PC-3 (cell line): ENCODE measurements at regions not wholly inside any gene's neighbourhood (a gene's known extent, or its start where the extent isn't known, plus 50 kb on each side); places are given as distances from the start of the nearest gene placed in this dataset.

Experiments used
- EZH2 ChIP-seq: fragments of 300-600 bp; sonication (generic); IDR thresholded peaks from one replicate; pipeline ENCODE4 v1.6.1; 2017; ENCODE audit warnings: antibody characterized with exemption, mild to moderate bottlenecking, low read length; ENCODE audit not compliant: unreplicated experiment
- TF ChIP-seq, protein P1 (sequence below): fragments of 300-600 bp; sonication (generic); conservative IDR thresholded peaks from 2 replicates; pipeline ENCODE4 v1.5.1; 2017; ENCODE audit warnings: antibody characterized with exemption, low read depth, mild to moderate bottlenecking, low read length

DNA sequence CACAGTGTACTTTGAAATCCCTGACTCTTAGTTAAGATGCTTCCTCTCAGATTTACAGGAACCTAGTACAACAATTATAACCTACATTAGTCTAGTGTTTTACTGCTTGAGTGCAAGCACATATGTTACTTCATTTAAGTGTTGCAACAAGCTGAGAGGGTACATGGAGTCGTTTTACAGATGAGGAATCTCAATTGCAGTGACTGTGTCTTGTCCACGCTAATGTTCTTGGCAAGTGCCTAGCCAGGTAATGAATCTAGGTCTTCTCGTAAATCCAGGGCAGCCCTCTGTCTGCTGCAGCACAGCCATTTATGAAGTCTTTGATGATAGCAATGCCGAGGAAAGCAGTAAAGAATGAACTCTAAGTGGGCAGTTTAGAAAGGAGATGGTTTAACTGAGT lies 384.4 kb upstream of the ARPP21 start:
- TF ChIP-seq, protein P1, sequence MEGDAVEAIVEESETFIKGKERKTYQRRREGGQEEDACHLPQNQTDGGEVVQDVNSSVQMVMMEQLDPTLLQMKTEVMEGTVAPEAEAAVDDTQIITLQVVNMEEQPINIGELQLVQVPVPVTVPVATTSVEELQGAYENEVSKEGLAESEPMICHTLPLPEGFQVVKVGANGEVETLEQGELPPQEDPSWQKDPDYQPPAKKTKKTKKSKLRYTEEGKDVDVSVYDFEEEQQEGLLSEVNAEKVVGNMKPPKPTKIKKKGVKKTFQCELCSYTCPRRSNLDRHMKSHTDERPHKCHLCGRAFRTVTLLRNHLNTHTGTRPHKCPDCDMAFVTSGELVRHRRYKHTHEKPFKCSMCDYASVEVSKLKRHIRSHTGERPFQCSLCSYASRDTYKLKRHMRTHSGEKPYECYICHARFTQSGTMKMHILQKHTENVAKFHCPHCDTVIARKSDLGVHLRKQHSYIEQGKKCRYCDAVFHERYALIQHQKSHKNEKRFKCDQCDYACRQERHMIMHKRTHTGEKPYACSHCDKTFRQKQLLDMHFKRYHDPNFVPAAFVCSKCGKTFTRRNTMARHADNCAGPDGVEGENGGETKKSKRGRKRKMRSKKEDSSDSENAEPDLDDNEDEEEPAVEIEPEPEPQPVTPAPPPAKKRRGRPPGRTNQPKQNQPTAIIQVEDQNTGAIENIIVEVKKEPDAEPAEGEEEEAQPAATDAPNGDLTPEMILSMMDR = no peak
- no peak for TF ChIP-seq EZH2
